Endothelial cell of umbilical vein (primary cell): ENCODE measurements at regions not wholly inside any gene's neighbourhood (a gene's known extent, or its start where the extent isn't known, plus 50 kb on each side); places are given as distances from the start of the nearest gene placed in this dataset.

Source experiments
- BruUV-seq: library from RNA; stranded (reverse); fragments of 400-500 nt; replicated peaks from 2 replicates; lab custom pipeline; 2021; lab: Mats Ljungman, UMichigan
- CTCF ChIA-PET: fragments of 300-600, 350-600 bp; sonication (Branson Sonifier 250); formaldehyde crosslinking; loops from one replicate; lab custom pipeline; 2021; ENCODE audit warnings: antibody characterized with exemption, inconsistent platforms; lab: Charles Lee
- POLR2A ChIA-PET: fragments of 300-600, 350-600 bp; sonication (Branson Sonifier 250); formaldehyde crosslinking; loops from one replicate; lab custom pipeline; 2021; ENCODE audit warnings: antibody characterized with exemption, inconsistent platforms; lab: Charles Lee
- DNase-seq: peaks from one replicate; pipeline ENCODE4 v3.0.0-alpha.2; 2011; ENCODE audit warnings: low read depth, low spot score
- FAIRE-seq: peaks from 2 replicates; lab custom pipeline; 2011; peaks lifted over from hg19 to GRCh38; lab: Jason Lieb, UNC
- H2AFZ ChIP-seq: 2 replicates; pipeline ENCODE4 v1.6.0; 2012; ENCODE audit warnings: low read depth, low read length, control low read depth, inconsistent platforms
- H3K27ac ChIP-seq: 2 replicates; pipeline ENCODE4 v1.5.1; 2011; ENCODE audit warnings: low read depth, mild to moderate bottlenecking, control low read depth, low read length, moderate library complexity; ENCODE audit not compliant: insufficient read depth
- H3K27me3 ChIP-seq, 2 experiments: 2 replicates each; pipeline versions ENCODE4 v1.6.0 to v1.6.1; 2011; ENCODE audit warnings: low read length in 2 of 2, mixed read lengths in 1 of 2; ENCODE audit not compliant: control insufficient read depth in 2 of 2, insufficient read depth in 2 of 2
- H3K36me3 ChIP-seq, 2 experiments: 2 replicates in 1 of 2; 3 replicates in 1 of 2; pipeline ENCODE4 v1.5.1; 2011; ENCODE audit warnings: low read length in 2 of 2, mild to moderate bottlenecking in 1 of 2, moderate library complexity in 1 of 2; ENCODE audit not compliant: control insufficient read depth in 2 of 2, insufficient read depth in 2 of 2; ENCODE audit errors: extremely low read depth in 1 of 2
- H3K4me1 ChIP-seq: 3 replicates; pipeline ENCODE4 v1.5.1; 2011; ENCODE audit warnings: mild to moderate bottlenecking, low read length; ENCODE audit not compliant: control insufficient read depth, insufficient read depth; ENCODE audit errors: extremely low read depth
- H3K4me2 ChIP-seq: 2 replicates; pipeline ENCODE4 v1.6.1; 2011; ENCODE audit warnings: low read length, control low read depth, mixed read lengths; ENCODE audit not compliant: insufficient read depth
- H3K4me3 ChIP-seq, 3 experiments: fragments of 200-600 bp in 1 of 3; sonication (generic), shearing (Covaris generic) in 1 of 3; replicated peaks in 1 of 3; 2 replicates each; pipeline ENCODE4 v1.5.1; 2011 to 2016; ENCODE audit warnings: control low read depth in 3 of 3, low read length in 3 of 3, mild to moderate bottlenecking in 2 of 3, inconsistent platforms in 1 of 3, low read depth in 1 of 3, moderate library complexity in 1 of 3; ENCODE audit not compliant: insufficient read depth in 1 of 3
- H3K79me2 ChIP-seq: 2 replicates; pipeline ENCODE4 v1.6.0; 2012; ENCODE audit warnings: low read length, inconsistent platforms; ENCODE audit not compliant: control insufficient read depth, insufficient read depth
- H3K9ac ChIP-seq: replicated peaks from 2 replicates; pipeline ENCODE3; 2011; ENCODE audit warnings: low read length, control low read depth; ENCODE audit not compliant: insufficient read depth; ENCODE audit errors: extremely low read depth
- H3K9me1 ChIP-seq: replicated peaks from 3 replicates; pipeline ENCODE4 v1.6.0; 2011; ENCODE audit warnings: mild to moderate bottlenecking, low read length; ENCODE audit not compliant: control insufficient read depth, insufficient read depth; ENCODE audit errors: extremely low read depth
- H3K9me3 ChIP-seq: replicated peaks from 2 replicates; pipeline ENCODE4 v1.5.1; 2012; ENCODE audit warnings: low read length, inconsistent platforms; ENCODE audit not compliant: control insufficient read depth, insufficient read depth
- H4K20me1 ChIP-seq: replicated peaks from 2 replicates; pipeline ENCODE3; 2011; ENCODE audit warnings: mild to moderate bottlenecking, low read length; ENCODE audit not compliant: control insufficient read depth, insufficient read depth; ENCODE audit errors: extremely low read depth
- CTCF ChIP-seq, 2 donors: IDR thresholded peaks; 1 replicate in 1 of 2; 2 replicates in 1 of 2; pipeline ENCODE4 v1.5.1; 2011; ENCODE audit warnings: low read length in 2 of 2, mild to moderate bottlenecking in 2 of 2, moderate library complexity in 2 of 2, control low read depth in 1 of 2, inconsistent platforms in 1 of 2, low read depth in 1 of 2; ENCODE audit not compliant: insufficient read depth in 1 of 2; ENCODE audit errors: extremely low read depth in 1 of 2
- EZH2 ChIP-seq: IDR thresholded peaks from 2 replicates; pipeline ENCODE4 v1.6.1; 2012; ENCODE audit warnings: borderline replicate concordance, low read depth, mild to moderate bottlenecking, moderate library complexity, low read length, inconsistent platforms; ENCODE audit not compliant: severe bottlenecking
- FOS ChIP-seq: IDR thresholded peaks from 2 replicates; pipeline ENCODE4 v1.6.1; 2011; ENCODE audit warnings: mild to moderate bottlenecking, low read length, moderate library complexity, borderline replicate concordance; ENCODE audit not compliant: insufficient read depth
- GATA2 ChIP-seq: IDR thresholded peaks from 2 replicates; pipeline ENCODE4 v1.7.0; 2011; ENCODE audit warnings: low read depth, mild to moderate bottlenecking, moderate library complexity, mixed read lengths, low read length; ENCODE audit not compliant: insufficient read length, insufficient read depth
- JUN ChIP-seq: IDR thresholded peaks from 2 replicates; pipeline ENCODE4 v1.6.1; 2011; ENCODE audit warnings: borderline replicate concordance, low read depth; ENCODE audit not compliant: insufficient read length, insufficient read depth
- MYC ChIP-seq: IDR thresholded peaks from one replicate; pipeline ENCODE4 v1.6.1; 2011; ENCODE audit warnings: mild to moderate bottlenecking, low read depth, low read length
- POLR2A ChIP-seq: IDR thresholded peaks from 2 replicates; pipeline ENCODE4 v1.6.1; 2012; ENCODE audit warnings: low read depth, mild to moderate bottlenecking, control low read depth, low read length
- POLR2AphosphoS5 ChIP-seq: IDR thresholded peaks from 2 replicates; pipeline ENCODE4 v1.6.1; 2012; ENCODE audit warnings: low read depth, mild to moderate bottlenecking, control low read depth, low read length, moderate library complexity; ENCODE audit not compliant: insufficient read depth
- dilution Hi-C: fragments of 300-500 bp; cut with MboI; formaldehyde crosslinking; loops from one replicate; pipeline ENCODE4 v1.15.0; 2019; ENCODE audit warnings: low sequenced_read_pairs; ENCODE audit not compliant: extremely low pct_ligation_motif_present
- intact Hi-C: fragments of 100-400 bp; cut with micrococcal nuclease; formaldehyde crosslinking; loops from one replicate; pipeline ENCODE4 v1.10.0; 2022
- TF ChIP-seq, protein P1 (sequence below): IDR thresholded peaks from 2 replicates; pipeline ENCODE4 v1.6.1; 2011; ENCODE audit not compliant: insufficient read depth, insufficient read length

DNA sequence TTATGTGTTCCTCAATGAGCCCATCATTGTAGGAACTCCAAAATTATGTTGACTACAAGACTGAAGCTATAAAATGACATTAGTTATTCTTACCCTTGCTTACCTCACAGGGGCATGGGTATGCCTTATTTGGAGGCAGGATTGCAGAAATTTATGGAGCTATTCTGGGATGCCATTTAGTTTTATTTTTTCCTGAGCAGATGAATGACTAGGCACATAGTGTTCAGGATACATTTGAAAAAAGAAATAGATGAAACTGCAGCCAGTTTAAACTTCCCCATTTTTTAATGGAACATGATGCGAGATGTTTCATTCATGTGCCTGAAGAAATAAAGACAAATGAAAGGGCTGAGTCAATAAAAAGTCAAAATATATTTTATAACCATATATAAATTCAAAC is 399.2 kb upstream of the JAG1 start:
- no peak overlapping the region for H3K4me2 ChIP-seq
- no peak overlapping the region for H2AFZ ChIP-seq
- POLR2A ChIA-PET, result no interaction called here
- H4K20me1 ChIP-seq, result no peaks in the 10 kb centered on the region
- no peaks in the 10 kb centered on the region for H3K79me2 ChIP-seq
- intact Hi-C loops, result no loop called here
- BruUV-seq, result no TSS peak
- DNase-seq (no peak), FAIRE-seq (no peak)
- CTCF ChIA-PET, result no interaction called here
- H3K27ac ChIP-seq, result no peak overlapping the region
- H3K4me3 ChIP-seq, result no peak overlapping the region
- no peak for TF ChIP-seq GATA2
- no peak for TF ChIP-seq POLR2A
- H3K36me3 ChIP-seq, result no peaks in the 10 kb centered on the region
- H3K9ac ChIP-seq, result no peak overlapping the region
- no peaks in the 10 kb centered on the region for H3K9me1 ChIP-seq
- dilution Hi-C loops, result no loop called here
- no peaks in the 10 kb centered on the region for H3K27me3 ChIP-seq
- H3K9me3 ChIP-seq, result no peaks in the 10 kb centered on the region
- H3K4me1 ChIP-seq, result no peaks in the 10 kb centered on the region

DNA sequence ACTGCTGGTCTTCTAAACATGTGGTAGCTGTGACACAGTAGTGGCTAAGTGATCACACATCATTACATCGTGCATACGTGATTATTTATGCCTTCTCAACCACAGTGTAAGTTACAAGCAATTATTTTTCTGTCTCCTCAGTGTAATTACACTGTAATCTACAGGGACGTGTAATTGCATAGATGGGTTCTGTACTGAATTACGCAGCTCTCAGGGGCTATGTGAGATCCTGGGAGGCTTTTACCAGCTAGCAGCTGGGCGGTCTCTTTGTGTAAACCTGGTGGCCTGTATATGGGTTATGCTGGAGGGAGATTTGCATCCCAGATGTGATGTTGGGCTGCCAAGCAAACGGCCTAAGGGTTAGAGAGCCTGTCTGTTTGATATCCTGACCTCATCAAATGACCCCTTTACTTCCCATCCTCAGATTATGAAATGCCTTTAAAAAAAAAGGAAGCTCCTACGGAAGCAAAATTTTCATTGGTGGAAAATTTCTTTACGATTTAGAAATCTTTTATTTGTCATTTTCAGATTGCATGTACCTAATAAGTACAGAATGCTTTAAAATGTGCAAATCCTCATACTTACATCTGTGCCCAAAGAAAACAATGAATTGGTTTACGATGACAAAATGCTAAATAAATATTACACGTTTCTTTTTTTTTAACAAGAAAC is 402.8 kb upstream of the JAG1 start:
- no peaks in the 10 kb centered on the region for H3K36me3 ChIP-seq
- DNase-seq (no peak), FAIRE-seq (no peak)
- TF ChIP-seq MYC (no peak), POLR2AphosphoS5 (no peak), CTCF (IDR thresholded peaks at IDR 0.05; ENCODE audit: extremely low read depth in 1 of 2, insufficient read depth in 1 of 2, low read depth in 1 of 2, low read length in 2 of 2) (no peak), JUN (no peak), POLR2A (no peak), FOS (no peak), EZH2 (no peak), GATA2 (no peak)
- TF ChIP-seq, protein P1, sequence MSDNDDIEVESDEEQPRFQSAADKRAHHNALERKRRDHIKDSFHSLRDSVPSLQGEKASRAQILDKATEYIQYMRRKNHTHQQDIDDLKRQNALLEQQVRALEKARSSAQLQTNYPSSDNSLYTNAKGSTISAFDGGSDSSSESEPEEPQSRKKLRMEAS, result no peak
- CTCF ChIA-PET, result interaction anchor here (0.6 kb wide), 1 partner anchor 474 kb away, joined by 3 read pairs; no protein-coding TSS in a partner anchor
- dilution Hi-C loops (no loop called here), intact Hi-C loops (no loop called here)
- H2AFZ ChIP-seq, result no peak overlapping the region
- peaks cover 16% of the 10 kb centered on the region for H3K4me1 ChIP-seq
- H3K9ac ChIP-seq, result no peak overlapping the region
- H3K4me3 ChIP-seq, result no peak overlapping the region
- no peaks in the 10 kb centered on the region for H3K9me1 ChIP-seq
- H3K79me2 ChIP-seq, result no peaks in the 10 kb centered on the region
- H3K27ac ChIP-seq, result no peak overlapping the region
- H4K20me1 ChIP-seq, result no peaks in the 10 kb centered on the region
- POLR2A ChIA-PET, result no interaction called here
- no TSS peak for BruUV-seq
- H3K27me3 ChIP-seq, result no peaks in the 10 kb centered on the region
- no peak overlapping the region for H3K4me2 ChIP-seq
- H3K9me3 ChIP-seq, result no peaks in the 10 kb centered on the region
